ENCODE measurements at regions not wholly inside any gene's neighbourhood (a gene's known extent, or its start where the extent isn't known, plus 50 kb on each side); places are given as distances from the start of the nearest gene placed in this dataset.
"Not testable (repeated sequence)": the region's sequence is repeated elsewhere in the genome, so short reads cannot be mapped to it uniquely, and the experiment has no call there.

DNA sequence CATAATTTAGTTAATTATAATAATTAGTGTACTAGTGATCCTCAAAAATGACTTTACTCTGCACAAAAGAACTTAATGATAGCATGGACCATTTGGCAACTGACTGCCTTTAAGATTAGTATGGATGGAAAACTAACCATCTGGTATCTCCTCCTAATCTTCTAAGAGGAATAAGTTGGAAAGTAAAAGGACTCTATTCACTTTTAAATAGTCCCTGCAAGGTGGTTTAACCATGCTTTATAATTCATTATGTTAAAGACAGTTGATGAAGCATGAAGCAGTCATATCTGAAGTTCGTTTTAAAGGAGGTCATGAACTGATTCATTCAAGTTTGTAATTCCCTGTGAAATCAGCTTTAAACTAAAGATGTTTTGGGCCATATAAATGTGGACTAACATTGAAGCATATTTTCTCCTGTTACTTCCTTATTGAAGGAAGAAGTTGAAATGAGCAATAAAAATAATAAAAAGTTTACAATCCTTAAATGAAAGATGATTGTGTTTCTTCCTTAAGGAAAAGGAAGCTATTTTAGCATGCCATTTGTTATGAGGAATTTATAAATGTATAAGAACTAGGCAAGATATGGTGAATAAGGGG, 446.0 kb downstream of the XIRP2 start:
- DNase-seq: no peak

DNA sequence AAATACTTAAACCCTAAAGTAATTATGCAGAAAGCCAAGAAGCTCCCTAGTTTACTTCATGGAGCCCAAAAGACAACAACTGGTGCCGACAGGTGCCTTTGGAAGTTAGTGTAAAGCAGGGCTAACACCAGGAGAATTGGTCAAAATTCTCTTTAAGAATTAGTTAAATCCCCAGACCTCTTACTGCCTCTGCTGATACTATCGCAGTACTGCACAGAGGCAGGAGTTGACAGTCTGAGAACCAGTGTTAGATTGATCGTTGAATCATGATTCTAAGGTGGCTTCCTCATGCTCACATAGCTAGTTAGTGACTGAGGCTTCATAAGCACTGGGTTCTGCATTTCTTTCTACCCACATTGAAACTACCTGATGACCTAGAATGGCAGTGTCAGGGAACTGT, 445.0 kb downstream of the XIRP2 start:
- no peak for DNase-seq

DNA sequence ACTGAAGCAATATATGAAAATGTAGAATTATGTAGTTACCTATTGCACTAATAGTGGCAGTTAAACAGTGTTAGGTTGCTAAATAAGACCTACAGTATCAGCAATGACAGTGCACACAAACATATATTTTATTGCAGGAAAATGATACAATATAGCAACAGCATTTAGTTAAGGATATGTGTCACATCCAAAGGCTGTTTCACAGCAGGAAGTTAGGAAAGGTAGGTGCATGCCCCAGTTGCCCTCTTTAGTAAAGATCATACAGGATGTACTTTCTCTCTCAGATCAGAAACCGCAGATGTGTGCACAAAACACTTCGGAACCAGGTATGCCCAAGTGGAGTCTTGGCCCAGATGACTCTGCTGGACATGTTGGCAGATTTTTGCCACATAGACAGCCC, 444.1 kb downstream of the XIRP2 start:
- no peak for DNase-seq

DNA sequence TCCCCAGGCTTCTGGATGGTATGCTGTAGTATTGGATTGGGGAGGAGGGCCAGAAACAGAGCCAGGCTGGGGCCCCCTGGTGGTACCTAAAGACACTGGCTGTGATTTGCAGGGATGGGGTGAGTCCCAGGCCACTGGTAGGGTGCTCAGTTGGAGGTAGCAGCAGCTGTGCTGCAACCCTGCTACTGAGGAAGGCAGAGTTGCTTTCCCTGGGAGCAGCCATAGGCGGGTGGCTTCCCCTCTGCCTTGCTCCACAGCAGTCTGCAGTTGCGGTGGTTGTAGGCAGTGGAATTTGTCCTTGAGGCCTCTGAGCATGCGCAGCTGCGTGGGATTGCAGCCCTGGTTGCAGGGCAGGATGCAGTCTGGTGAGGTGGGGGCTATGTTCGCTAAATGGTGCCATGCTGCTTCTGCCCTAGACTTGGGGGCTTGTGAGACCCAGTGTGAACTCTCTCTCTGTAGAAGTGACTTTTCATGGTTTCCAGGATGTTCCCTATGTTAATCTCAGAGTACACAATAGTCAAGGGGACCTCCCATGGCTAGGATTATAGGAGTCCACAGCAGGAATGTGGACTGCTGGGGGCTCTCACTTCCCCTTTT, 443.5 kb downstream of the XIRP2 start:
- DNase-seq: no peak

DNA sequence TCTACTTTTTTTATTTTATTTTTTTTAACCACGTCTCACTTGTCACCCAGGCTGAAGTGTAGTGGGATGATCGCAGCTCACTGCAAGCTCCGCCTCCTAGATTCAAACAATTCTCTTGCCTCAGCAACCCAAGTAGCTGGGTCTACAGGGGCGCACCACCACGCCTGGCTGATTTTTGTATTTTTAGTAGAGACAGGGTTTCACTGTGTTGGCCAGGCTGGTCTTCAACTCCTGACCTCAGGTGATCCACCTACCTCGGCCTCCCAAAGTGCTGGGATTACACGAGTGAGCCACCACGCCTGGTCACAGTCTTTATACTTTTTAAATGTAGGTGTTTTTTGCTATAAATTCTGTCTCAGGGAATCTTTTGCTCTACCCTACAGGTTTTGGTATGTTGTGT, 440.5 kb downstream of the XIRP2 start:
- not testable (repeated sequence) for DNase-seq

DNA sequence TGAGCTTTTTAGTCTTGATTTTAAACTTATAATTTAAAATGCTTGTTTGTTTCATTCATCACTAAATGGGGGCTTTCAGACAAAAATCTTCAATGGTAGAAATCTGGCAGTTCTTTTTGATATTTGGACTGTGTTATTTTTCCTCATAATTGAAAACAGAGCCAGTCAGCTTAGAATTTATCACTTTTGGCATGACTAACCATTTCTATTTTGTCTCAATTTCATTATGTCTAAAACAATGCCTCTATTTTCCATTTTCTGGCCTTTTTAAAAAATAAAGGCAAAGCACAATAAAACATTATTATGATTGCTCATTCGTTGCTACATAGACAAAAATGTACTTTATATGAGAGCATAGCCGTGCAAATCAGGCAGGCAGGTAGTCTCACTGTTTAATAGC, 434.5 kb downstream of the XIRP2 start:
- no peak for DNase-seq

DNA sequence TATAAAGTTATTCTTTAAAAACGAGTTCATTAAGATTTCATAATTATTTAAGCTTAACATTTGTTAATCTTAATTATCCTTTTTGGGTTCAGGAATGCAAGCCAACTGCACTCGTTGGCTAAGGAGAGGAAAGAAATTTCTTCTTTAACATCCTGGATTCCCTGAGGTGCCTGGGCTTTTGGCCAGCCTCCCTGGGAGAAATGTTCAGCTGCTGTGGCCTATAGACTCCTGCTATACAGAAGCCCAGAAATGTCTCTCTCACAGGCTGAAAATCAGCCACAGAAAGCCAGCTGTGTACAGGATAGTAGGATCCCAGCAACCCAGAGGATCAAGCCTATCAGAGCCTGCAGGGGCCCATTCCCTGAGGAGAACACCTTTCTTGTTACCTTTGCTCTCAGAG, 430.3 kb downstream of the XIRP2 start:
- DNase-seq: no peak

DNA sequence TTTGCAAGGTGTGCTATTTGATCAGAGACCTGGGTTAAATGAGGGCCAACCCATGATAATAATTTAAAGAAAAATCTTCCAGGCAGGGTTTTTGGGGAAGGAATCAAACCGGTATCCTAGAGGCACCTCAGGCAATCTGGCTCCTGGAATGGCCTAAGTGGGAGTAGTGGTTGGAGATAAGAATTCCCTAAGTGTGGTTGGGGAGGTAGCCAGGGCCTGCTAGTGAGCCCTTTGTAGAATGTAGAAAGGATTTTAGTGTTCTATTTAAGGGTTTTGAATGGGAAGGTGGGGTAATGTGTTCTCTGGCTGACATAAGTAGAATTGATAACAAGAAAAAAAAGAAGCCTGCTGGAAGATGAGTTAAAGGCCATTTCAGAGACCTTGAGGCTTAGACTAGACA, 422.2 kb downstream of the XIRP2 start:
- DNase-seq: no peak
